KMS-11 (cell line): ENCODE measurements at regions not wholly inside any gene's neighbourhood (a gene's known extent, or its start where the extent isn't known, plus 50 kb on each side); places are given as distances from the start of the nearest gene placed in this dataset.
"Not testable (repeated sequence)": the region's sequence is repeated elsewhere in the genome, so short reads cannot be mapped to it uniquely, and the experiment has no call there.

ENCODE experiments used
- H2AFZ ChIP-seq: fragments of 200-600 bp; sonication (generic); 2 replicates; pipeline ENCODE4 v1.6.1; 2016; ENCODE audit warnings: antibody characterized with exemption, mixed run types, low read depth
- H3K27ac ChIP-seq: fragments of 200-600 bp; sonication (generic); 2 replicates; pipeline ENCODE4 v1.6.1; 2016; ENCODE audit warnings: mild to moderate bottlenecking, mixed run types
- H3K27me3 ChIP-seq: fragments of 200-600 bp; sonication (generic); 2 replicates; pipeline ENCODE4 v1.6.1; 2017; ENCODE audit warnings: mild to moderate bottlenecking, low read depth, mixed run types, moderate library complexity; ENCODE audit not compliant: insufficient read depth
- H3K36me3 ChIP-seq: fragments of 200-600 bp; sonication (generic); 2 replicates; pipeline ENCODE4 v1.6.1; 2017; ENCODE audit warnings: mild to moderate bottlenecking, mixed run types; ENCODE audit not compliant: insufficient read depth
- H3K4me1 ChIP-seq: fragments of 200-600 bp; sonication (generic); 2 replicates; pipeline ENCODE4 v1.6.1; 2016; ENCODE audit warnings: mild to moderate bottlenecking, low read depth, mixed run types; ENCODE audit not compliant: poor library complexity, severe bottlenecking
- H3K4me2 ChIP-seq: fragments of 200-600 bp; sonication (generic); 2 replicates; pipeline ENCODE4 v1.7.0; 2016; ENCODE audit warnings: mild to moderate bottlenecking, mixed run types
- H3K4me3 ChIP-seq: fragments of 200-600 bp; sonication (generic); IDR thresholded peaks from 2 replicates; pipeline ENCODE4 v1.6.1; 2017; ENCODE audit warnings: low read depth, low read length, mixed read lengths; ENCODE audit not compliant: insufficient read depth
- H3K79me2 ChIP-seq: fragments of 200-600 bp; sonication (generic); 2 replicates; pipeline ENCODE4 v1.6.1; 2016; ENCODE audit warnings: low read depth, mixed run types; ENCODE audit not compliant: insufficient read depth
- H3K9ac ChIP-seq: fragments of 200-600 bp; sonication (generic); 2 replicates; pipeline ENCODE4 v1.6.1; 2016; ENCODE audit warnings: mild to moderate bottlenecking, mixed run types
- H4K20me1 ChIP-seq: fragments of 200-600 bp; sonication (generic); 2 replicates; pipeline ENCODE4 v1.6.1; 2016; ENCODE audit warnings: mild to moderate bottlenecking, mixed run types; ENCODE audit not compliant: insufficient read depth
- CTCF ChIP-seq: fragments of 200-600 bp; sonication (generic); conservative IDR thresholded peaks from 2 replicates; pipeline ENCODE4 v1.6.1; 2017; ENCODE audit warnings: low read depth, mild to moderate bottlenecking, antibody characterized with exemption, low read length, moderate library complexity, mixed read lengths

GRCh38 chr12:25884920-25885234 lies 73.6 kb upstream of the RASSF8 start:
- Histone ChIP-seq H3K36me3 (no peaks in the 10 kb centered on the region), H3K27me3 (no peaks in the 10 kb centered on the region), H3K27ac (no peak overlapping the region), H4K20me1 (no peaks in the 10 kb centered on the region), H3K4me1 (no peaks in the 10 kb centered on the region), H3K9ac (no peak overlapping the region), H2AFZ (no peak overlapping the region), H3K4me3 (no peak overlapping the region), H3K79me2 (no peaks in the 10 kb centered on the region), H3K4me2 (no peak overlapping the region)
- TF ChIP-seq CTCF, result no peak

GRCh38 chr12:25886396-25886795 lies 72.1 kb upstream of the RASSF8 start:
- H3K79me2 ChIP-seq, result no peaks in the 10 kb centered on the region
- no peak overlapping the region for H2AFZ ChIP-seq
- no peaks in the 10 kb centered on the region for H3K4me1 ChIP-seq
- no peak for TF ChIP-seq CTCF
- H3K4me2 ChIP-seq, result no peak overlapping the region
- H3K9ac ChIP-seq, result no peak overlapping the region
- H3K36me3 ChIP-seq, result no peaks in the 10 kb centered on the region
- H3K27me3 ChIP-seq, result no peaks in the 10 kb centered on the region
- H3K27ac ChIP-seq, result no peak overlapping the region
- H4K20me1 ChIP-seq, result no peaks in the 10 kb centered on the region
- no peak overlapping the region for H3K4me3 ChIP-seq

- H3K9ac ChIP-seq, result no peak overlapping the region
Measured at GRCh38 chr12:25887367-25887766, 71.1 kb upstream of the RASSF8 start.

GRCh38 chr12:25889185-25889584 lies 69.3 kb upstream of the RASSF8 start:
- H2AFZ ChIP-seq, result no peak overlapping the region
- no peaks in the 10 kb centered on the region for H3K79me2 ChIP-seq
- no peaks in the 10 kb centered on the region for H3K36me3 ChIP-seq
- no peaks in the 10 kb centered on the region for H3K27me3 ChIP-seq
- H3K4me1 ChIP-seq, result no peaks in the 10 kb centered on the region
- H3K4me2 ChIP-seq, result no peak overlapping the region
- H3K9ac ChIP-seq, result no peak overlapping the region
- no peak for TF ChIP-seq CTCF
- H3K27ac ChIP-seq, result no peak overlapping the region
- no peaks in the 10 kb centered on the region for H4K20me1 ChIP-seq
- H3K4me3 ChIP-seq, result no peak overlapping the region

More at GRCh38 chr12:25887367-25887766, 71.1 kb upstream of the RASSF8 start:
- no peak for TF ChIP-seq CTCF
- H4K20me1 ChIP-seq, result no peaks in the 10 kb centered on the region
- no peak overlapping the region for H3K27ac ChIP-seq
- no peak overlapping the region for H3K4me2 ChIP-seq
- no peaks in the 10 kb centered on the region for H3K36me3 ChIP-seq
- H2AFZ ChIP-seq, result no peak overlapping the region
- H3K4me1 ChIP-seq, result no peaks in the 10 kb centered on the region
- H3K27me3 ChIP-seq, result no peaks in the 10 kb centered on the region
- no peaks in the 10 kb centered on the region for H3K79me2 ChIP-seq
- no peak overlapping the region for H3K4me3 ChIP-seq

- not testable (repeated sequence) for H3K4me1 ChIP-seq, H3K27ac ChIP-seq, H2AFZ ChIP-seq, H3K36me3 ChIP-seq, H3K27me3 ChIP-seq, H3K79me2 ChIP-seq, H3K4me3 ChIP-seq, H4K20me1 ChIP-seq, H3K9ac ChIP-seq, H3K4me2 ChIP-seq
Measured at GRCh38 chr12:25891095-25891494, 67.4 kb upstream of the RASSF8 start.
